Lung (tissue), 11 donors: ENCODE measurements at regions not wholly inside any gene's neighbourhood (a gene's known extent, or its start where the extent isn't known, plus 50 kb on each side); places are given as distances from the start of the nearest gene placed in this dataset.

Source experiments
- ATAC-seq: fragments of 200-7000 bp; cut with Tn5 transposase; one replicate; pipeline ENCODE4 v1.9.1; 2020; ENCODE audit warnings: moderate number of reproducible peaks; ENCODE audit not compliant: insufficient read depth, low FRiP score
- DNase-seq, 3 donors: peaks; one replicate each; pipeline ENCODE4 v3.0.0-alpha.2; 2013 to 2017
- H3K27ac ChIP-seq, 2 donors: one replicate each; pipeline ENCODE4 v1.5.1; 2013; ENCODE audit warnings: mild to moderate bottlenecking in 2 of 2, moderate library complexity in 2 of 2, control low read depth in 1 of 2, inconsistent platforms in 1 of 2, low read depth in 1 of 2, low read length in 1 of 2
- H3K27me3 ChIP-seq, 3 donors: one replicate each; pipeline ENCODE4 v1.5.1; 2013; ENCODE audit warnings: low read length in 2 of 3; ENCODE audit not compliant: control insufficient read depth in 3 of 3, insufficient read depth in 3 of 3
- H3K36me3 ChIP-seq, 4 donors: one replicate each; pipeline ENCODE4 v1.5.1; 2013; ENCODE audit warnings: low read length in 4 of 4, mild to moderate bottlenecking in 1 of 4, moderate library complexity in 1 of 4; ENCODE audit not compliant: control insufficient read depth in 4 of 4, insufficient read depth in 4 of 4
- H3K4me1 ChIP-seq, 5 donors: one replicate each; pipeline ENCODE4 v1.5.1; 2013; ENCODE audit warnings: low read length in 5 of 5, mild to moderate bottlenecking in 2 of 5, moderate library complexity in 1 of 5; ENCODE audit not compliant: control insufficient read depth in 5 of 5, insufficient read depth in 5 of 5
- H3K4me3 ChIP-seq: one replicate; pipeline ENCODE4 v1.5.1; 2013; ENCODE audit warnings: mild to moderate bottlenecking, control low read depth, moderate library complexity
- H3K9ac ChIP-seq, 2 donors: one replicate each; pipeline ENCODE4 v1.5.1; 2013; ENCODE audit warnings: low read length in 2 of 2, control low read depth in 1 of 2; ENCODE audit not compliant: insufficient read depth in 1 of 2
- H3K9me3 ChIP-seq, 4 donors: one replicate each; pipeline ENCODE4 v1.5.1; 2013; ENCODE audit warnings: low read length in 3 of 4, mild to moderate bottlenecking in 1 of 4, moderate library complexity in 1 of 4; ENCODE audit not compliant: control insufficient read depth in 4 of 4, insufficient read depth in 3 of 4
- CTCF ChIP-seq: IDR thresholded peaks from 2 replicates; pipeline ENCODE4 v1.5.1; 2012; ENCODE audit warnings: mild to moderate bottlenecking; ENCODE audit errors: control extremely low read depth, extremely low read depth
- WGBS, 2 donors: extraction: QIAGEN DNeasy Blood & Tissue Kit; methylation state at CpG; one replicate each; pipeline ENCODE4 v1.1.7; 2013; 5-methylcytosine and 5-hydroxymethylcytosine counted together
- donor health status: control.
- donor health status: control.
- donor health status: Bipolar disorder and iron deficiency.
- donor health status: healthy.
- donor health status: DM: yes; HTN: yes; CAD: no.

GRCh38 chr18:64974391-64975125 lies 776.3 kb upstream of the CDH7 start:
- TF ChIP-seq CTCF = no peak
- Histone ChIP-seq H3K9ac (no peak overlapping the region), H3K27ac (no peak overlapping the region), H3K36me3 (no peaks in the 10 kb centered on the region), H3K4me1 (no peaks in the 10 kb centered on the region), H3K27me3 (no peaks in the 10 kb centered on the region), H3K9me3 (no peaks in the 10 kb centered on the region), H3K4me3 (no peak overlapping the region)
- no peak for ATAC-seq
- 82 to 91% methylated on average over 8 of the region's 8 CpGs for WGBS, 2 donors
- peak in 1 of 3 donors; percentile 8 for DNase-seq

- Histone ChIP-seq H3K27ac (peak overlapping the region in 1 of 2 donors; percentile 26), H3K36me3 (no peaks in the 10 kb centered on the region), H3K9me3 (no peaks in the 10 kb centered on the region), H3K4me1 (no peaks in the 10 kb centered on the region), H3K27me3 (no peaks in the 10 kb centered on the region), H3K4me3 (no peak overlapping the region), H3K9ac (no peak overlapping the region)
- no peak for ATAC-seq
- 64 to 68% methylated on average over 2 of the region's 2 CpGs for WGBS, 2 donors
- TF ChIP-seq CTCF = no peak
- DNase-seq = no peak
These were observed 778.3 kb upstream of the CDH7 start for GRCh38 chr18:64972545-64972944.

- Histone ChIP-seq H3K4me1 (no peaks in the 10 kb centered on the region), H3K36me3 (no peaks in the 10 kb centered on the region), H3K27ac (no peak overlapping the region), H3K9me3 (peaks cover 0 to 2% (median 0%) of the 10 kb centered on the region in 4 donors), H3K4me3 (no peak overlapping the region), H3K27me3 (no peaks in the 10 kb centered on the region), H3K9ac (no peak overlapping the region)
- no peak for TF ChIP-seq CTCF
- no peak for ATAC-seq
- DNase-seq = peak in 1 of 3 donors; percentile 13
These were observed 784.1 kb upstream of the CDH7 start for GRCh38 chr18:64966667-64967066.

GRCh38 chr18:64956465-64956864 lies 794.3 kb upstream of the CDH7 start:
- no peaks in the 10 kb centered on the region for H3K27me3 ChIP-seq
- no peaks in the 10 kb centered on the region for H3K9me3 ChIP-seq
- H3K27ac ChIP-seq = no peak overlapping the region
- ATAC-seq (no peak), DNase-seq (no peak)
- H3K4me3 ChIP-seq = no peak overlapping the region
- no peaks in the 10 kb centered on the region for H3K36me3 ChIP-seq
- peaks cover 0 to 2% (median 0%) of the 10 kb centered on the region in 5 donors for H3K4me1 ChIP-seq
- H3K9ac ChIP-seq = no peak overlapping the region
- 89 to 94% methylated on average over 3 of the region's 3 CpGs for WGBS, 2 donors
- no peak for TF ChIP-seq CTCF
